ENCODE measurements at regions not wholly inside any gene's neighbourhood (a gene's known extent, or its start where the extent isn't known, plus 50 kb on each side); places are given as distances from the start of the nearest gene placed in this dataset.
A peak's percentile ranks its signal among the peaks of the same experiment; 100 is the strongest.
"Not testable (repeated sequence)": the region's sequence is repeated elsewhere in the genome, so short reads cannot be mapped to it uniquely, and the experiment has no call there.

- DNase-seq (ENCODE audit: low spot score), result no peak
Observed at GRCh38 chr12:7591531-7591930, 74.2 kb downstream of the APOBEC1 start.

GRCh38 chr12:7590085-7590484, 75.6 kb downstream of the APOBEC1 start:
- DNase-seq (ENCODE audit: low spot score), result not testable (repeated sequence)

- DNase-seq (ENCODE audit: low spot score), result peak; percentile 39
Observed at GRCh38 chr12:7588742-7589329, 76.9 kb downstream of the APOBEC1 start.

- not testable (repeated sequence) for DNase-seq (ENCODE audit: low spot score)
Observed at GRCh38 chr12:7584137-7584536, 80.6 kb upstream of the CD163 start.

- DNase-seq (ENCODE audit: low spot score), result no peak
Observed at GRCh38 chr12:7583471-7583870, 79.9 kb upstream of the CD163 start.

- no peak for DNase-seq (ENCODE audit: low spot score)
Observed at GRCh38 chr12:7582796-7583195, 79.2 kb upstream of the CD163 start.

- no peak for DNase-seq (ENCODE audit: low spot score)
Observed at GRCh38 chr12:7581625-7582024, 78.0 kb upstream of the CD163 start.

- DNase-seq (ENCODE audit: low spot score), result no peak
Observed at GRCh38 chr12:7581046-7581445, 77.5 kb upstream of the CD163 start.

- no peak for DNase-seq (ENCODE audit: low spot score)
Observed at GRCh38 chr12:7571257-7571656, 67.7 kb upstream of the CD163 start.

GRCh38 chr12:7557227-7557626, 53.6 kb upstream of the CD163 start:
- DNase-seq (ENCODE audit: low spot score), result no peak

- no peak for DNase-seq (ENCODE audit: low spot score)
Observed at GRCh38 chr12:7555752-7556151, 52.2 kb upstream of the CD163 start.

- DNase-seq (ENCODE audit: low spot score), result not testable (repeated sequence)
Observed at GRCh38 chr12:7554831-7555230, 51.3 kb upstream of the CD163 start.

All from CD4-positive, alpha-beta T cell treated with Interleukin-6 at 100 ng/mL for 8 hours (primary cell).